Left cardiac atrium (tissue), 4 donors: ENCODE measurements at regions not wholly inside any gene's neighbourhood (a gene's known extent, or its start where the extent isn't known, plus 50 kb on each side); places are given as distances from the start of the nearest gene placed in this dataset.
"Not testable (repeated sequence)": the region's sequence is repeated elsewhere in the genome, so short reads cannot be mapped to it uniquely, and the experiment has no call there.

Experiments used
- ATAC-seq, 2 donors: fragments of 200-7000 bp; cut with Tn5 transposase; one replicate each; pipeline ENCODE4 v1.9.1; 2020; ENCODE audit warnings: mild to moderate bottlenecking in 2 of 2, moderate library complexity in 2 of 2
- DNase-seq: peaks from one replicate; pipeline ENCODE4 v3.0.0-alpha.2; 2020
- intact Hi-C, 2 donors: fragments of 100-400 bp; cut with DNase I; formaldehyde crosslinking; loops; one replicate each; pipeline versions ENCODE4 v1.14.1 to v1.15.1; 2022 to 2023
- donor health status: DM: no; HTN: yes; CAD: no.
- donor health status: DM: no; HTN: yes; CAD: no; lungs with severe emphysema.
- donor health status: DM: yes; HTN: yes; CAD: no.
- donor health status: Dilated cardiomyopathy.

- no peak for DNase-seq
- ATAC-seq, result no peak
- intact Hi-C loops, result no loop called here
Measured at GRCh38 chr18:38174173-38174572, 608.6 kb upstream of the CELF4 start.

- intact Hi-C loops, result no loop called here
- DNase-seq, result no peak
- no peak for ATAC-seq
Measured at GRCh38 chr18:38170845-38171244, 605.2 kb upstream of the CELF4 start.

- DNase-seq, result no peak
- intact Hi-C loops, result no loop called here
- no peak for ATAC-seq
Measured at GRCh38 chr18:38167623-38168022, 602.0 kb upstream of the CELF4 start.

- intact Hi-C loops, ATAC-seq, DNase-seq: not testable (repeated sequence)
Measured at GRCh38 chr18:38153116-38153515, 587.5 kb upstream of the CELF4 start.

- intact Hi-C loops, result no loop called here
- ATAC-seq, result no peak
- DNase-seq, result no peak
Measured at GRCh38 chr18:38116716-38117115, 551.1 kb upstream of the CELF4 start.

GRCh38 chr18:38115201-38115600 lies 549.6 kb upstream of the CELF4 start:
- intact Hi-C loops, result no loop called here
- ATAC-seq, result no peak
- no peak for DNase-seq

GRCh38 chr18:38087538-38087937 lies 521.9 kb upstream of the CELF4 start:
- ATAC-seq (no peak), DNase-seq (no peak)
- intact Hi-C loops, result no loop called here

GRCh38 chr18:38081516-38081915 lies 515.9 kb upstream of the CELF4 start:
- intact Hi-C loops, result no loop called here
- DNase-seq (no peak), ATAC-seq (no peak)

- DNase-seq, result no peak
- no peak for ATAC-seq
- intact Hi-C loops, result no loop called here
Measured at GRCh38 chr18:38077229-38077628, 511.6 kb upstream of the CELF4 start.

GRCh38 chr18:38076346-38077070 lies 510.9 kb upstream of the CELF4 start:
- intact Hi-C loops, result no loop called here
- ATAC-seq (no peak), DNase-seq (no peak)

- ATAC-seq (no peak), DNase-seq (no peak)
- intact Hi-C loops, result no loop called here
Measured at GRCh38 chr18:38074298-38074876, 508.8 kb upstream of the CELF4 start.

GRCh38 chr18:38067821-38068220 lies 502.2 kb upstream of the CELF4 start:
- intact Hi-C loops, result no loop called here
- ATAC-seq, result no peak
- DNase-seq, result no peak

GRCh38 chr18:38067086-38067485 lies 501.5 kb upstream of the CELF4 start:
- no peak for ATAC-seq
- intact Hi-C loops, result no loop called here
- no peak for DNase-seq

- DNase-seq, result no peak
- ATAC-seq, result no peak
- intact Hi-C loops, result no loop called here
Measured at GRCh38 chr18:38052879-38053590, 487.4 kb upstream of the CELF4 start.

GRCh38 chr18:38047820-38048219 lies 482.2 kb upstream of the CELF4 start:
- intact Hi-C loops, result no loop called here
- no peak for ATAC-seq

GRCh38 chr18:38046651-38047050 lies 481.1 kb upstream of the CELF4 start:
- no peak for ATAC-seq
- intact Hi-C loops, result no loop called here
- DNase-seq, result no peak

More at GRCh38 chr18:38047820-38048219, 482.2 kb upstream of the CELF4 start:
- no peak for DNase-seq

- ATAC-seq, result no peak
- intact Hi-C loops, result no loop called here
- no peak for DNase-seq
Measured at GRCh38 chr18:38045845-38046244, 480.2 kb upstream of the CELF4 start.

- ATAC-seq, result no peak
- no peak for DNase-seq
- intact Hi-C loops, result no loop called here
Measured at GRCh38 chr18:38042211-38042890, 476.8 kb upstream of the CELF4 start.

- ATAC-seq, result no peak
- no peak for DNase-seq
- intact Hi-C loops, result no loop called here
Measured at GRCh38 chr18:38038242-38038641, 472.6 kb upstream of the CELF4 start.

- no peak for ATAC-seq
- DNase-seq, result no peak
- intact Hi-C loops, result no loop called here
Measured at GRCh38 chr18:38035193-38035592, 469.6 kb upstream of the CELF4 start.
